ENCODE measurements at regions not wholly inside any gene's neighbourhood (a gene's known extent, or its start where the extent isn't known, plus 50 kb on each side); places are given as distances from the start of the nearest gene placed in this dataset.

DNA sequence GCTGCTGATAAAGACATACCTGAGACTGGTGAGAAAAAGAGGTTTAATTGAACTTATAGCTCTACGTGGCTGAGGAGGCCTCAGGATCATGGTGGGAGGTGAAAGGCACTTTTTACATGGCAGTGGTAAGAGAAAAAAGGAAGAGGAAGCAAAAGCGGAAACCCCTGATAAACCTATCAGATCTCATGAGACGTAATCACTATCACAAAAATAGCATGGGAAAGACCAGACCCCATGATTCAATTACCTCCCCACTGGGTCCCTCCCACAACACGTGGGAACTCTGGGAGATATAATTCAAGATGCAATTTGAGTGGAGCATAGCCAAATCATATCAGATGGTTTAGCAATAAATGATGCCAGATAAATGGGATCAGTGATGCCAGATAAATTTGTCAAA, 892.0 kb upstream of the CELF2 start:
- intact Hi-C loops (cut with DNase I), result no loop called here
- ATAC-seq (no peak), DNase-seq (no peak)
- no peak for TF ChIP-seq CTCF (IDR thresholded peaks at IDR 0.05)
- H3K27me3 ChIP-seq, result no peaks in the 10 kb centered on the region
- no peaks in the 10 kb centered on the region for H3K4me1 ChIP-seq
- H3K4me3 ChIP-seq, result no peak overlapping the region
- H3K36me3 ChIP-seq, result no peaks in the 10 kb centered on the region
- peaks cover 0 to 3% of the 10 kb centered on the region in 2 donors for H3K9me3 ChIP-seq
- H3K27ac ChIP-seq, result no peak overlapping the region

DNA sequence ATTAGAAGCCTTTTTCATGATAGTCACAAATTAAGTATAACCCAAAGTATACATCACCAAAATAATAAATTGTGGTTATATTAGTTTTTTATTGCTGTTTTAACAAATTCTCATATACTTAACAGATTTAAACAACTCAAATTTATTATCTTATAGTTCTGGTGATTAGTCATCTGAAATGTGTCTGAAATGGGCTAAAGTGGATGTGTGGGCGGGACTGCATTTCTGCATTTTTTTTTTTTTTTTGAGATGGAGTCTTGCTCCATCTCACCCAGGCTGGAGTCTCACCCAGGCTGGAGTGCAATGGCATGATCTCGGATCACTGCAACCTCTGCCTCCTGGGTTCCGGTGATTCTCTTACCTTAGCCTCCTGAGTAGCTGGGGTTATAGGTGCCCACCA, 891.5 kb upstream of the CELF2 start:
- no peak for DNase-seq
- no peak for ATAC-seq
- peaks cover 0 to 3% of the 10 kb centered on the region in 2 donors for H3K9me3 ChIP-seq
- no peaks in the 10 kb centered on the region for H3K4me1 ChIP-seq
- no peak for TF ChIP-seq CTCF (IDR thresholded peaks at IDR 0.05)
- no peak overlapping the region for H3K27ac ChIP-seq
- H3K36me3 ChIP-seq, result no peaks in the 10 kb centered on the region
- intact Hi-C loops (cut with DNase I), result no loop called here
- no peak overlapping the region for H3K4me3 ChIP-seq
- H3K27me3 ChIP-seq, result no peaks in the 10 kb centered on the region

DNA sequence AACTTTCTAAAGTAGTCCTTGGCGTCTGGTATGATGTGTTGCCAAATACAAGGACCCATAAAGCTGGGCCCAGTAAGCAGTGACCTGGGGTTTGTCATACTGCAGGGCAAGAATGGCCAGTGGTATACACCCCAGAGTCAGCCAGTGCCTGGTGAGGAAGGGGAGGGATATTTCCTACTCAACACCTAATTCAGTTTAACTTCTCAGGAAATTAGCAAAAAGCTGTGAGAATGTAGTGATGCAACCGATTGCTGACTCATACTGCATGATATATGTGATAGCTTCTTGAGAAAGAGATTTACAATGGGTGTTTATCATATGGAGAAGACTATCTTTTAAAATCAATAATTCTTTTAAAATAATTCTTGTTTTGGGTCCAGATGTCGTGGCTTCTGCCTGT, 889.3 kb upstream of the CELF2 start:
- DNase-seq, result no peak
- Histone ChIP-seq H3K36me3 (no peaks in the 10 kb centered on the region), H3K27ac (no peak overlapping the region), H3K9me3 (peaks cover 0 to 3% of the 10 kb centered on the region in 2 donors), H3K4me1 (no peaks in the 10 kb centered on the region), H3K4me3 (no peak overlapping the region), H3K27me3 (no peaks in the 10 kb centered on the region)
- no peak for TF ChIP-seq CTCF (IDR thresholded peaks at IDR 0.05)
- ATAC-seq, result no peak
- intact Hi-C loops (cut with DNase I), result no loop called here

DNA sequence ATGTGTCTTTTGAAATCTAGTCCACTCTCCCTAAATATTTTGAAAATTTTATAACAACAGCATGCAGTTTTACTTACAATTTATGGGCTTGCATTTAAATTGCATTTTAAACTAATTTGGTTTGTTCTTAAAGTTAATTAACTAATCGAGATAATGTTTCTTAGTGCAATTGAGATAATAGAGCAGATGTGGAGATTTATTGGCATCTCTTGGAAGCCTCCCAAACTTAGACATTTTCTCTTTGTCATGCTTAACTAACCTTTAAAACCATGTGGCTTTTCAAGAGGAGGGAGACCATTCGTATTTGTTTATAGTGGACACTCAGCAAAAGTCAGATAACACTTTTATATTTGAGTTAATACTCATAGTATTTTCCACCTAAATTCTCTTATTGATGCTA, 887.0 kb upstream of the CELF2 start:
- Histone ChIP-seq H3K4me1 (no peaks in the 10 kb centered on the region), H3K36me3 (no peaks in the 10 kb centered on the region), H3K27me3 (no peaks in the 10 kb centered on the region), H3K27ac (no peak overlapping the region), H3K9me3 (no peaks in the 10 kb centered on the region), H3K4me3 (no peak overlapping the region)
- ATAC-seq (no peak), DNase-seq (no peak)
- intact Hi-C loops (cut with DNase I), result no loop called here
- TF ChIP-seq CTCF (IDR thresholded peaks at IDR 0.05), result no peak

- Histone ChIP-seq H3K9me3 (no peaks in the 10 kb centered on the region), H3K27ac (no peak overlapping the region), H3K4me3 (no peak overlapping the region), H3K4me1 (no peaks in the 10 kb centered on the region), H3K27me3 (no peaks in the 10 kb centered on the region), H3K36me3 (no peaks in the 10 kb centered on the region)
- peak in 1 of 4 donors; percentile 16 for DNase-seq
- no peak for ATAC-seq
- intact Hi-C loops (cut with DNase I), result no loop called here
- no peak for TF ChIP-seq CTCF (IDR thresholded peaks at IDR 0.05)
Measured at GRCh38 chr10:10132009-10132408, 885.7 kb upstream of the CELF2 start.
